ENCODE measurements at regions not wholly inside any gene's neighbourhood (a gene's known extent, or its start where the extent isn't known, plus 50 kb on each side); places are given as distances from the start of the nearest gene placed in this dataset.

- 0 out of 2 replicates have a peak, but pooled peaks cover 3% of the 10 kb centered on the region for H3K4me1 ChIP-seq (ENCODE audit: control insufficient read depth, insufficient read depth, low read length)
- H3K27ac ChIP-seq (ENCODE audit: low read length): no peak overlapping the region
- H3K4me3 ChIP-seq (ENCODE audit: low read length): no peak overlapping the region
- DNase-seq (ENCODE audit: low read depth, low spot score): no peak
- no peaks in the 10 kb centered on the region for H3K9me3 ChIP-seq (ENCODE audit: control insufficient read depth, insufficient read depth, low read length)
- WGBS (ENCODE audit: insufficient coverage, insufficient read length): no CpG with 5 or more reads among the region's 7 CpGs
- H3K36me3 ChIP-seq (ENCODE audit: control insufficient read depth, insufficient read depth, low read length): no peaks in the 10 kb centered on the region
- H3K27me3 ChIP-seq (ENCODE audit: control insufficient read depth, insufficient read depth, low read length): no peaks in the 10 kb centered on the region
Measured at GRCh38 chr4:14867847-14868246, 134.4 kb upstream of the CPEB2 start.

GRCh38 chr4:14868426-14869395 lies 133.6 kb upstream of the CPEB2 start:
- WGBS (ENCODE audit: insufficient coverage, insufficient read length): no CpG with 5 or more reads among the region's 4 CpGs
- 0 out of 2 replicates have a peak, but pooled peaks cover 3% of the 10 kb centered on the region for H3K4me1 ChIP-seq (ENCODE audit: control insufficient read depth, insufficient read depth, low read length)

GRCh38 chr4:14871676-14872430 lies 130.4 kb upstream of the CPEB2 start:
- Histone ChIP-seq H3K4me1 (ENCODE audit: control insufficient read depth, insufficient read depth, low read length) (0 out of 2 replicates have a peak, but pooled peaks cover 3% of the 10 kb centered on the region), H3K4me3 (ENCODE audit: low read length) (no peak overlapping the region), H3K27me3 (ENCODE audit: control insufficient read depth, insufficient read depth, low read length) (no peaks in the 10 kb centered on the region), H3K36me3 (ENCODE audit: control insufficient read depth, insufficient read depth, low read length) (no peaks in the 10 kb centered on the region), H3K9me3 (ENCODE audit: control insufficient read depth, insufficient read depth, low read length) (no peaks in the 10 kb centered on the region), H3K27ac (ENCODE audit: low read length) (no peak overlapping the region)
- no CpG with 5 or more reads among the region's 6 CpGs for WGBS (ENCODE audit: insufficient coverage, insufficient read length)
- DNase-seq (ENCODE audit: low read depth, low spot score): no peak

More at GRCh38 chr4:14868426-14869395, 133.6 kb upstream of the CPEB2 start:
- H3K9me3 ChIP-seq (ENCODE audit: control insufficient read depth, insufficient read depth, low read length): no peaks in the 10 kb centered on the region
- no peaks in the 10 kb centered on the region for H3K36me3 ChIP-seq (ENCODE audit: control insufficient read depth, insufficient read depth, low read length)
- no peak for DNase-seq (ENCODE audit: low read depth, low spot score)
- no peak overlapping the region for H3K4me3 ChIP-seq (ENCODE audit: low read length)
- H3K27ac ChIP-seq (ENCODE audit: low read length): no peak overlapping the region
- no peaks in the 10 kb centered on the region for H3K27me3 ChIP-seq (ENCODE audit: control insufficient read depth, insufficient read depth, low read length)

GRCh38 chr4:14874990-14875389 lies 127.3 kb upstream of the CPEB2 start:
- no peak for DNase-seq (ENCODE audit: low read depth, low spot score)
- H3K36me3 ChIP-seq (ENCODE audit: control insufficient read depth, insufficient read depth, low read length): no peaks in the 10 kb centered on the region
- no peak overlapping the region for H3K27ac ChIP-seq (ENCODE audit: low read length)
- no peaks in the 10 kb centered on the region for H3K9me3 ChIP-seq (ENCODE audit: control insufficient read depth, insufficient read depth, low read length)
- no peaks in the 10 kb centered on the region for H3K27me3 ChIP-seq (ENCODE audit: control insufficient read depth, insufficient read depth, low read length)
- H3K4me3 ChIP-seq (ENCODE audit: low read length): no peak overlapping the region
- no peaks in the 10 kb centered on the region for H3K4me1 ChIP-seq (ENCODE audit: control insufficient read depth, insufficient read depth, low read length)
- WGBS (ENCODE audit: insufficient coverage, insufficient read length): no CpG with 5 or more reads among the region's 1 CpG

- Histone ChIP-seq H3K9me3 (ENCODE audit: control insufficient read depth, insufficient read depth, low read length) (no peaks in the 10 kb centered on the region), H3K36me3 (ENCODE audit: control insufficient read depth, insufficient read depth, low read length) (no peaks in the 10 kb centered on the region), H3K27me3 (ENCODE audit: control insufficient read depth, insufficient read depth, low read length) (no peaks in the 10 kb centered on the region), H3K4me1 (ENCODE audit: control insufficient read depth, insufficient read depth, low read length) (no peaks in the 10 kb centered on the region), H3K27ac (ENCODE audit: low read length) (no peak overlapping the region), H3K4me3 (ENCODE audit: low read length) (no peak overlapping the region)
- DNase-seq (ENCODE audit: low read depth, low spot score): no peak
- no CpG with 5 or more reads among the region's 6 CpGs for WGBS (ENCODE audit: insufficient coverage, insufficient read length)
Measured at GRCh38 chr4:14877246-14878225, 124.7 kb upstream of the CPEB2 start.

- Histone ChIP-seq H3K4me1 (ENCODE audit: control insufficient read depth, insufficient read depth, low read length) (no peaks in the 10 kb centered on the region), H3K9me3 (ENCODE audit: control insufficient read depth, insufficient read depth, low read length) (no peaks in the 10 kb centered on the region), H3K36me3 (ENCODE audit: control insufficient read depth, insufficient read depth, low read length) (no peaks in the 10 kb centered on the region), H3K27ac (ENCODE audit: low read length) (no peak overlapping the region), H3K4me3 (ENCODE audit: low read length) (no peak overlapping the region), H3K27me3 (ENCODE audit: control insufficient read depth, insufficient read depth, low read length) (no peaks in the 10 kb centered on the region)
- WGBS (ENCODE audit: insufficient coverage, insufficient read length): no CpG with 5 or more reads among the region's 3 CpGs
- DNase-seq (ENCODE audit: low read depth, low spot score): no peak
Measured at GRCh38 chr4:14878681-14879080, 123.6 kb upstream of the CPEB2 start.

GRCh38 chr4:14879683-14880082 lies 122.6 kb upstream of the CPEB2 start:
- DNase-seq (ENCODE audit: low read depth, low spot score): no peak
- no peaks in the 10 kb centered on the region for H3K4me1 ChIP-seq (ENCODE audit: control insufficient read depth, insufficient read depth, low read length)
- WGBS (ENCODE audit: insufficient coverage, insufficient read length): no CpG with 5 or more reads among the region's 7 CpGs

GRCh38 chr4:14880805-14881204 lies 121.5 kb upstream of the CPEB2 start:
- no peak overlapping the region for H3K27ac ChIP-seq (ENCODE audit: low read length)
- no peaks in the 10 kb centered on the region for H3K4me1 ChIP-seq (ENCODE audit: control insufficient read depth, insufficient read depth, low read length)
- no peak for DNase-seq (ENCODE audit: low read depth, low spot score)
- no CpG with 5 or more reads among the region's 2 CpGs for WGBS (ENCODE audit: insufficient coverage, insufficient read length)
- no peaks in the 10 kb centered on the region for H3K36me3 ChIP-seq (ENCODE audit: control insufficient read depth, insufficient read depth, low read length)
- no peak overlapping the region for H3K4me3 ChIP-seq (ENCODE audit: low read length)
- H3K27me3 ChIP-seq (ENCODE audit: control insufficient read depth, insufficient read depth, low read length): no peaks in the 10 kb centered on the region
- no peaks in the 10 kb centered on the region for H3K9me3 ChIP-seq (ENCODE audit: control insufficient read depth, insufficient read depth, low read length)

More at GRCh38 chr4:14879683-14880082, 122.6 kb upstream of the CPEB2 start:
- no peaks in the 10 kb centered on the region for H3K27me3 ChIP-seq (ENCODE audit: control insufficient read depth, insufficient read depth, low read length)
- no peak overlapping the region for H3K4me3 ChIP-seq (ENCODE audit: low read length)
- no peaks in the 10 kb centered on the region for H3K9me3 ChIP-seq (ENCODE audit: control insufficient read depth, insufficient read depth, low read length)
- H3K27ac ChIP-seq (ENCODE audit: low read length): no peak overlapping the region
- no peaks in the 10 kb centered on the region for H3K36me3 ChIP-seq (ENCODE audit: control insufficient read depth, insufficient read depth, low read length)

- Histone ChIP-seq H3K36me3 (ENCODE audit: control insufficient read depth, insufficient read depth, low read length) (no peaks in the 10 kb centered on the region), H3K4me3 (ENCODE audit: low read length) (no peak overlapping the region), H3K27me3 (ENCODE audit: control insufficient read depth, insufficient read depth, low read length) (no peaks in the 10 kb centered on the region), H3K4me1 (ENCODE audit: control insufficient read depth, insufficient read depth, low read length) (no peaks in the 10 kb centered on the region), H3K27ac (ENCODE audit: low read length) (no peak overlapping the region), H3K9me3 (ENCODE audit: control insufficient read depth, insufficient read depth, low read length) (no peaks in the 10 kb centered on the region)
- no CpG with 5 or more reads among the region's 3 CpGs for WGBS (ENCODE audit: insufficient coverage, insufficient read length)
- no peak for DNase-seq (ENCODE audit: low read depth, low spot score)
Measured at GRCh38 chr4:14883166-14883565, 119.1 kb upstream of the CPEB2 start.

Data from iPS DF 6.9 (cell line).